ENCODE measurements at regions not wholly inside any gene's neighbourhood (a gene's known extent, or its start where the extent isn't known, plus 50 kb on each side); places are given as distances from the start of the nearest gene placed in this dataset.

GRCh38 chr1:198907423-198907746 lies 268.5 kb downstream of the PTPRC start:
- no peak for TF ChIP-seq POLR2A (IDR thresholded peaks at IDR 0.05)
- no peak for TF ChIP-seq EP300 (IDR thresholded peaks at IDR 0.05)
- TF ChIP-seq CTCF (IDR thresholded peaks at IDR 0.05), result no peak

All from sigmoid colon (tissue), 4 donors.